ENCODE measurements at regions not wholly inside any gene's neighbourhood (a gene's known extent, or its start where the extent isn't known, plus 50 kb on each side); places are given as distances from the start of the nearest gene placed in this dataset.

DNA sequence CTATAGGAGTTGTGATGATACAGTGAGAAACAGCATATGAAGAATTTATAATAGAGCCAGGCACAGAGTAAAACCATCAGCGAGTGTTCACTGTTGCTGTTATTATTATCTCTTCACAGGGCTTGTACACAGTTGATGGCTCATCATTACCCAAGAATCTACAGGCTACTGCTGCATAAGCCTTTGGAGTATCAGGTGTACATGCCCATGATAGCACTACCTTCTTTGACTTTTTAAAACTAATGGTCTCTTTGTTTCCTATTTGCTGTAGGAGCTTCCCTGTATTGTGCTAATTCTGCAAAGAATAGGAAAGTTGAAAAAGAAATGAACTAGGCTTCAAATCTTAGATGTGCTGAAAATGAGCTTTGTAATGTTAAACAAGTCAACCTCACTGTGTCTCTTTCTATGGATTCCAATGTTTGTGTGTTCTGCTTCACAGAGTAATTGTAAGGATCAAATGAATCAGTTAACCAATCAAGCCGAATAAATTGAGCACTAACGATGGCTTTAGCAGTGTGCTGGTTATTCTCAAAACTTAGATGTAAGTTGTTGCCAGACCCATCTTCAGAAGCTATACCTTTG is 138.8 kb downstream of the TUSC7 start:
- DNase-seq (ENCODE audit: low read depth in 3 of 3): no peak

DNA sequence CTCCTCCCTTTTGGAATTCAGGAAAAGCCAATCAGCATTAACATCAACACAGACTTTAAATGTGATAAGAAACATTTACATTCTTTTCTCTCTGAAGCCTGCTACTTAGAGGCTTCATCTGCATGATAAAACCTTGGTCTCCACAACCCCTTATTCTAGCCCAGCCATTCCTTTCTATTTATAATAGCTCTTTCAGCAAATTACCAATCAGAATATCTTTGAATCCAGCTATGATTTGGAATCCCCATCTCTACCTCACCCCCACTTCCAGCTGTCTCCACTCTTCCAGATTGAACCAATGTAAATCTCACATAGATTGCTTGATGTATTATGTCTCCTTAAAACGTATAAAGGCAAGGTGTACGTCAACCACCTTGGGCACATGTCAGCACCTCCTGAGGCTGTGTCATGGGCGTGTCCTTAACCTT is 139.7 kb downstream of the TUSC7 start:
- no peak for DNase-seq (ENCODE audit: low read depth in 3 of 3)

DNA sequence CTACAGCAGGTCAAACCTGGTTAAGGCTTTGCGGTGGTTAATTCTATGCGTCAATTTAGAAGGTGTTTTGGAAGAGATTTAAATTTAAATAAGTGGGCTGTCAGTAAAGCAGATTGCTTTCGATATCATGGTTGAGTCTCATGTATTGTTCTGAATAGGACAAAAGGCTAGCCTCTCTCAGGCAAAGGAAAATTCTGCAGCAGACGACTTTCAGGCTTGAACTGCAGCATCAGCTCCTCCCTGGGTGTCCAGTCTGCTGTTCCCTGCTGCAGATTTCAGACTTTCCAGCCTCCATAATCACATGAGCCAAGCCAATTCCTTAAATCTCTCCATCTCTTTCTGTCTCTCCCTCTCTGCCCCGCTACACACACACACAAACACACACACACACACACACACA is 143.2 kb downstream of the TUSC7 start:
- no peak for DNase-seq (ENCODE audit: low read depth in 3 of 3)

DNA sequence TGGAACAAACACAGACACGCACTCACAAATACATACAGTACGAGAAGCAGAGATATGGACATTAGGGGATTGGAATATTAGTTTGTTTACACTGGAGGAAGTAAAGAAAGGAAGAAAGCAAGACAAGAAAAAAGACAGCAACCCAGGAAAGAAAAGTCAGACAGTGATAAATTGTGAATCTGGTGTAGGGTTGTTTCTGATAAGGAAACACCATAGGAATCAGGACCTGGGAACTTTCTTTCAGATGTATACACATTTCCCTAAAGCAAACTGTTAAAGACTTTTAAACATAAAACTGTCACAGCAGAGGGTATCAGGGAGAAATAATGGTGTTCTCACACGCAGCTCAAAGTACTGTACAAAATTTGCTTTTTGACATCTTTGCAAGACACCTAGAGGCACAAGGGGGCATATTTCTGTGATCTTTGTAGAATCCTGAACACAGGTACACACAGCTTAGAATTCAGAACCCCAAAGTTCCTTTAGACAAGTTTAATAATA is 153.7 kb downstream of the TUSC7 start:
- no peak for DNase-seq (ENCODE audit: low read depth in 3 of 3)

DNA sequence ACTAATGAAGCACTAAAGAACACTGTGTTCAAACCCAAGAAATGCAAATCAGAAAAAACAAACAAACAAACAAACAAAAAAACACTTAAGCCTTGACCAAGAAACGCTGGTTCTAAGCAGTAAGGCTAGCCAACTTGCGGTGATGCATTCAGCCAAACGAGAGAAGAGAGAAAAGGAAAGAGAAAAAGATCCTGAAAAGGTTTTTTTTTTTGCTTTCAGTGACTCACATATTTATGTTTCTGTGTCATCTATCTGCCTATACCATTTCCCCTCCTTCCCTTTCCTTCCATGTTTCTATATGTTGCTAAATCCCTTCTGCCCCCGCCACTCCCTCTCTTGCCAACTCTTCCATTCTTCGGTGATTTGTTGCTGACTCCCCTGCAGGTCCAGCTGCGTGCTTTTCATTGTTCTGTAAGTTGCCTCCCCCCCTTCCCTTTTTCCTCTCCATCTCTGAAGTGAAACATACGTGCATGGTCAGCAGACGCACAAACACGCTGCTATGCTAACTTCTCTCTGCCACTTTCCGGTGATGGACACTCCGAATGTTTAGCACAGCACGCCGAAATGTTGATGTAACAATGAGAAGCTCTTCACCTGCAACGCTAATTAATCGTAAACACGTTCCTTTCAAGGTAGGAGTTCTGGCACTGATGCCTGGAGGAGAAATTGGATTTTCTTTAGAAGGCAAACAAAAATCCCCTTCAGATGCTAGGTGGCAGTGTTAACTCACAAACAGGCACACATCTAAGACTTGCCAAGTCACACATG is 154.4 kb downstream of the TUSC7 start:
- no peak for DNase-seq (ENCODE audit: low read depth in 3 of 3)

DNA sequence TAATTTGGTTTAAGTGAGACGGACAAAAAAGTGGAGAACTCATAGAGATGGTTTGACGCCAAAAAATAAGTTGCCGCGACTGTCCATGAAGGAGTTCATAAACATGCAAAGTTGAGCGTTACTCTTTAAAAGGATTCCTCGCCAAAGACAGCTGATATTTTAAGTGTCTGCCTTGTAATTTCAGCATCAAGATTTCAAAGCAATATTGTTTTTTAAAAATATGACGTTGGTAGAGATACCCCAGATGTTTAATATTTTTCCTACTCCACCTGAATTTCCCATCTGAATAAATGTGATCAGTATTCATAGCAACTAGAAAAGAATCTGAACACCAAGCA is 155.0 kb downstream of the TUSC7 start:
- no peak for DNase-seq (ENCODE audit: low read depth in 3 of 3)

DNA sequence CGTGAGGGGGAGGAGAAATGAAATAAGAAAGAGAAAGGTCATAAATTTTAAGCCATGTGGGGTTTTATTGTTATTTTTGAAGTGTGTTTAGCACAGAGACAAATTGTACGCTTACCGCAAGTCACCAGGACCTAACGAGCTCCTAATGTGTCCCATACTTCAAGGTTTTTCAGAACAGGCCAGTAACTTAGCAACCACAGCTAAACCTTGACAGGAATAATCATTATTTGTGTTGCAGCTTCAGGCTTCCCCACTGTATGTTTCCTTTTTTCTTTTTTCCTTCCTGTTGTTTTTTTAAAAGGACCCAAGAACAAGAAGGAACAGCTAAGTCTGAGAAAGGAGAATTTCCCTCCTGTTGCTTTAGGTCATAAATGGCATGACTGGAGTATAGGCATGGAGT is 160.8 kb downstream of the TUSC7 start:
- DNase-seq (ENCODE audit: low read depth in 3 of 3): no peak

DNA sequence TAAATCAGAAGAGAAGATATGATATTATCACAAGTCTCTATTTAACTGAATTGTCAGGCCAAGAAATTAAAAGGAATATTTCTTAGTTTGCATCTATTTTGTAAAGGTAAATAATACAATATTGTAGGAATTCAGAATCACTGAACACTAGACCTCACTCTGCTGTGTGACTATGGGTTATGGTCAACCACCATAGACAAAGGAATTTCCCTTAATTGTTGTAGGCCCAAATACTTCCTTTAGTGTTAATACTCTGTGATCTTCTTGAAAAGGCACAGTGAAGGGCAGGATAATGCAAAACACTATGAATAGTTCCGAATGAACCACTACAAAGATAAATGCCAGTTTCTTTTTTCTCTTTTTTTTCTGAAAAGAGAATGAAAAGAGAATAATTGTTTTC is 162.3 kb downstream of the TUSC7 start:
- no peak for DNase-seq (ENCODE audit: low read depth in 3 of 3)

DNA sequence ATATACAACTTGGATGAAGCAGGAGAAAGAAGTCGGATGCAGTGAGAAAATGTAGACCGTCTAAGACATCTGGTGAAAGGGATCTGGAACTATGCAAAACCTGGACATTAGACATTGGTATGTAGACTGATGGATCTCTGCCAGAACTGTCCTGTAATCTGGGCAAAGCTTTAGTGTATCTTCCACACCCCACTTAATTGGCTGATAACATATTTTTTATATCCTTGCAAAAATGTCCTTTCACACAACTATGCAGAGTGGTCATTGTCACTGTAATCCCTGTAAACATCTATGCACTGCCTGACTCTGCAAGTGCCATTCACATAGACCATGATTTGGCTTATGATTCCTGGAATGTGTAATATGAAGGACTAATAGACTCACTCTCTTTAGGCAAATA is 163.1 kb downstream of the TUSC7 start:
- no peak for DNase-seq (ENCODE audit: low read depth in 3 of 3)

DNA sequence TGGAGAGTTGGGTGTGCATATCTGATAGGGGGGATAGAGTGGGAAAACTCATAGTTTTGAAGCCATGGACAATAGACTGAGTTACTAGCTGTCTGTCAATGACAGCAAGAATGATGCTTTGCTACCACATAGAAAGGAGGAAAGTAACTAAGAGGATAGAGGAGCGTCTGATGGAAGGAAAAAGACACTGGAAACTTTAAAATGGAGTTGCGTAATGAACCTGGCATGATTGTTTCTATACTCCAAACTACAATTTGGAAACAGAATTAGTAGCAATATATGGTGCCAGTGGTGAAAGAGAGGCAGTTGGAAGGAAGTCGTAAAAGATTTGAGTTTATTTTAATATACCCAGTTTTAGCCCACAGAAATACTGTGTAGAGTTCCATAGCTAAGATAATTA is 163.6 kb downstream of the TUSC7 start:
- DNase-seq (ENCODE audit: low read depth in 3 of 3): no peak

DNA sequence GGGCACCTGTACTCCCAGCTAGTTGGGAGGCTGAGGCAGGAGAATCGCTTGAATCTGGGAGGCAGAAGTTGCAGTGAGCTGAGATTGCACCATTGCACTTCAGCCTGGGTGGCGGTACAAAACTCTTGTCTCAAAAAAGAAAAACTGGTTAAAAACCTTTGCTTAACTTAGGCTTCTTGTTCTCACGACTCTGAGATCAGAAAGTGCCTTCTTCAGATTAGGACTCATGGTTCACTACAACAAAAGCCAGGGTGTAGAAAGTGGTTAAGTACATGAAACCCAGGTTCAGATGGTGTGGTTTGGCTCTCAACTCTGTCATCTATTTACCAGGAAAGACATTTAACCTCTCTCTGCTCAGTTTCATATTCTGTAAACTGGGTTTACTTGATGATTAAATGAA is 168.4 kb downstream of the TUSC7 start:
- no peak for DNase-seq (ENCODE audit: low read depth in 3 of 3)

DNA sequence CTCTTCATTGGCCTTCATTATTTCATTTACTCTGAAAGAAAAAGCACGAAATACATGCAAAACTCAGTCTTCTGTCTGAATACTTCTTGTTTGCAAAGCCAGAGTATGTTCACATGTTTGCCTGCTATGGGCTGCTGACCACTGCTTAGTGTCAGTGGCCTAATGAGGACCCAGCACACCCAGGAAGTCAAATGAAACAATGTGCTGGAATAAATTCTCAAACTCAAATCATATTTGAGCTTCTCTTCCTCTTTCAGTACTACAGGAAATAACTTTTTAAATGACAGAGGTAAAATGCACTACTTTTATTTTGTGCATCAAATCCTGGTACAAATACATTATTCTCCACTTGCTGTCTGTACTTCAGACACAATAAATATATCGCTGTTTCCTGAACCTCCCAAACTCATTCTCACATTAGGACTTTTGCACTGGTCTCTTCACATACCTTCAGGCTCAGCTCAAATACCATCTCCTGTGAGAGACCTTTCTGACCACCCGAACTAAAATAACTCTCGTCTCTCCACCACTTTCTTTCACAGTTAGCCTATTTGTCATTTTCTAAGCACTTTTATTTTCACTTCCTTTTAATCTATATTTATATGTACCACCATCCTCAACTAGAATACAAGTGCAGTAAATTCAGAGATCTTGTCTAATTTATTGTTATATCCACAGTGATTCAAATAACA is 176.8 kb downstream of the TUSC7 start:
- no peak for DNase-seq (ENCODE audit: low read depth in 3 of 3)

DNA sequence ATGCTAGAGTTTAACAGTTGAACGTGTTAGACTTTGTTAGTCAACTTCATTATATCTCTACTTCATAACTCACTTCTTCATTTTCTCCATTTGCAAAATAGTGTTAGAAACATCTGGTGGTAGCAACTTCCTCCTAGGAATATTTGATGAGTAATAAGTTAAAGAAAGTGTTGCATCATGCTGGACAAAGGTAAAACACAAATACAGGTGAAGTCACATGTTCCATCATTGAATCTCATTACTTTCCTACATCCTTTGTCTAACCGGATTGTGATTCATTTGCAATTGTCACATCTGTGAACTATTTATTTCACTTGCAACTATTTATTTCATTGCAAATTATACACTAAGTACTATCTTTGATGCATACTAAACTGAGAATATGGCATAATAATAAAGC is 186.5 kb downstream of the TUSC7 start:
- DNase-seq (ENCODE audit: low read depth in 3 of 3): no peak

DNA sequence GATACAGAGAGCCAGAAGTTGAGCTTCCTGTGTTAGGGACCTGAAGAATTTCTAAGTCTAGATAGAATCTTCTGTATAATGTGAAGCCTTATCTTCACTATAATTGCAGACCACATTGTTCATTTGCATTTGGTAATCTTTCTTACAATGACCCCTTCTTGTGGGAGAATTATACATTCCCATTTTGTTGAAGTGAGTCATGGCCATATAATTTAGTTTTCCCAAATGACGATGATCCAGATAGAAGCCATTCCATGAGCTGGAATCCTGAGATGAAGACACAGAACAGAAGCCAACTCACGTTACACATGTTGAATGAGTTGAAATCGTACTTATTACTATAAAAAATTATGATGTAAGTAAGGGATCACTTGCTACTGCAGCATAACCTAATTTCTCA is 187.8 kb downstream of the TUSC7 start:
- DNase-seq (ENCODE audit: low read depth in 3 of 3): no peak

DNA sequence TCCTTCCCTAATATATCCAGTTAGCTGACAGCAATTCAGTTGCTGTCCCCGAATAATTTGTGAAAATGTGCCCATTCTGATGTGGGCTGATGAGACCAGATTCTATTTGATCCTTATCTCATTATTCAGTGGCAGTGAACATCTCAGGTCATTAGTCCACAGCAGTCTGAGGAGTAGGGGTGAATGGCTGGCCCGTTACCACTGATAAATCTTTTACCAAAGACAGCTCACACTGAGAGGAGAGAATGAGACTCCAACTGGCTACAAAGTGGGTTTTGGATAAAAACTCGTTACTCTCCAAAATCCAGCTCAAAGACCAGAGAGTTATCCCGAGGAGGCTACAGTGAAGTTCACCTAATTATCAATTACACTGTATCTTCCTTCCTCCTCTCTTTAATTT is 189.7 kb downstream of the TUSC7 start:
- no peak for DNase-seq (ENCODE audit: low read depth in 3 of 3)

DNA sequence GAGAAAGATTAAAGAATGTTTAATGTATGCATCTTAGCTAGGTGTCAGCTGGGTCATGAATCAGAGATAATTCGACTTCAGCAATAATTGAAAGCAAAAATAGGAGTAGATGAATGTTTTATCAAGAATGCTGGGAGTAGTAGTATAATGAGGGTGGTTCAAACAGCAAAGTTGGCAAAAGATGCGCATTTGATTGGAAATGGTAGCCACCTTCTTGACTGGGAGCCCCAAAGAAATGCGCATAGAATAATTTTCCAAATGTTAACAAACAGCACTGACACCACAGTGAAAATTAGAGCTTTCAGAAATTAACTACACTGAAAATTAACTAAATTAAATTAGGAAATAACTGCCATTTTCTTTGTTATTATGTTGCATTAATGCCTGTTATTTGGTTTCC is 195.8 kb downstream of the TUSC7 start:
- no peak for DNase-seq (ENCODE audit: low read depth in 3 of 3)

DNA sequence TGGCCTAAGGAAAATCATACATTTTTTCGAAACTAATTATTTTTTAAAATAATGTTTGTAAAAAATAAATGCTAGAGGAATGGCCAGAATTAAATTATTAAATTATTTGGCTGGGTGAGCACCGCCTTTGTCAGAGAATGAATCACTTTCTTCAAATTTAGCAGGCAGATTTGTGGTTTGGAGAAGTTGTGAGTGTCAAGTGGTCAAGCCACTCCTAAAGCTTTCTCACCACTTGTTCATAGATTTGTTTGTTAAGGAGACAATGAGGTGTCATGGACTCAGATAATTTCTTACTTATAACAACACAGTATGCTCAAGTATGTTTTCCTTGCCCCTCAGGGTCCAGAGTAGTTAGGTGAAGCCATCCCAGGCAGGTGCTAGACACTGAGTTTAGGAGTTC is 196.2 kb downstream of the TUSC7 start:
- no peak for DNase-seq (ENCODE audit: low read depth in 3 of 3)

DNA sequence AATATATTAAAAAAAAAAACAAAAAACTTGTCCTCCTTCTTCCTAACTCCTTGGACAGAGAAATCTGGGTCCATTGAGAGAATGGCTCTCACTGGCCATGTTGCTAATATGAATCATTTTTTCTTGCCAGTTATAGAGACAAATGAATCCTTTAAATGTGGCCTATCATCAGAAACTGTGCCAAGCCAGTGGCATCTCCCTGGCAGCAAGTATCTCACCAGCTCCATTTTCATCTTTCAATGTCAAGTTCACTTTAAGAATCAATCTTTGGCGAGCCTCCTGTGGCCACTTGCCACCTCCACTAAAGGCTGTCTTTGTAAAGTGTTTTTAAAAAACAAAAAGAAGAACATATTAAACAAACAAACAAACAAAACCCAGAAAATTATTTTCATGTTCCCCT is 202.5 kb downstream of the TUSC7 start:
- DNase-seq (ENCODE audit: low read depth in 3 of 3): no peak

DNA sequence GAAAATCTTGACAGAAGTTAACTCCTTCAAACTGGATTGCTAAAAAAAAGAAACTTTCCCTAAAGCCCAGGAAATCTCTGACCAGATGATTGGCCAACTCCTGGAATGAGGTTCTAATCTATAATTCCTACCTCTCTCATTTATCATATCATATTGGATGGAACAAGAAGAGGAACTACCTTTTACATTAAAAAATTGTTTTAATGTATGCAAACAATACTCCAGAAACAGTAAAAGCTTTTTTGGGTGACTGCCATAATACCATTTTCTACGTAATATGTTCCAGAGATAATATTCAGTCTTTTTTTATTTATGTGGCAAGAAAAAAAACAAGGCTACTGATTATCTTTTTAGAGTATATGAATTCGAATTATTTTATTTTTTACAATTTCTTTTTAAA is 204.4 kb downstream of the TUSC7 start:
- no peak for DNase-seq (ENCODE audit: low read depth in 3 of 3)

DNA sequence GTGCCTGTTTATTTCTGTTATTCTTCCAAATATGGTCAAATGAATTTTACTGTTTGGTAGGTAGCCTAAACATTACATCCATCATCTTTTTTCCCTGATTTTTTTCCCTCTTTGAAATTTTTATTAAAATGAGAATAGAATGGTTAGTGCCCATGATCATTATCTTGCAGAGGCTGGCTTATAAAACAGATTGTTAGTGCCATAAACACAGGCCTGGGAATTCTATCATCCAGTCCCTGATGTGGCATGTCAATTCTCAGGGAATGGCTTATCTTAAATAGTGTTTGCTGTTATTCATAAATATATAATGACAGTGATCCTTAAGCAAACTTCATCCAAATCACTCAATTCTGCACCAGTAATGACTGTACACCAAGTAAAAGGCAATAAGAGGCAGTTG is 207.3 kb downstream of the TUSC7 start:
- no peak for DNase-seq (ENCODE audit: low read depth in 3 of 3)

DNA sequence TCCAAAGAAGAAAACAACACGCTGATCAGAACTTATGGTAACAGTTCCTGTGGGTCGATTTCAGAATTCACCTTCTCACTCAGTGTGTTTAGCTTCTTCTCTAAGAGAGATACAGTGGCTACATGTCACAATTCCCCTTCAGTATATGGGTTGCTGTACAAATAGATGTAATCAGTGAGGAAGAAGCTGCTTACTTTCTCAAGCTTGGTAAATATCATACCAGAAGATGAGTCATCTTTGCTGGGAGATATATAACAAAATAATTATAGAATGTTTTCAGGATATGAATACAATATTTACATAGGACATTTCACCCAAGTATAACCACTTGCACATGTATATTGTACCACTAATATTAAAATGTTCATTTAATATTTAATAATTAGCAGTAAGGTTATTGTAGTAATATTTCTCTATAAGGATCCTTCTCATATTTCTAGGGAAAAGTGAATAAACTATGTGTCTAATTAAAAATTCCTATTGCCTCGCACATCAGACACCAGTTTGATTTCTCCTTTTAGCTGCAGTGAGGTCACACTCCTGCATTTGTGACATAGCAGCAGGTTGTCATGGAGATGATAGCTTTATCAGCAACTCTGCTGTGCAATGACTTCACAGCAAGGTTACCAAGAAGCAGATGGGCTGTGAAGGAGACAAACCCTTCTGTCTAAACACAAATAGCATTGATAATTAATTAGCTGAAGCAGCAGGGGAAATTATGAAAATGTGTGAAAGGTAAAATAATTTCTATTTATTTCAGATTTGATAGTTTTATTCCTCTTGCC is 211.4 kb downstream of the TUSC7 start:
- DNase-seq (ENCODE audit: low read depth in 3 of 3): no peak

DNA sequence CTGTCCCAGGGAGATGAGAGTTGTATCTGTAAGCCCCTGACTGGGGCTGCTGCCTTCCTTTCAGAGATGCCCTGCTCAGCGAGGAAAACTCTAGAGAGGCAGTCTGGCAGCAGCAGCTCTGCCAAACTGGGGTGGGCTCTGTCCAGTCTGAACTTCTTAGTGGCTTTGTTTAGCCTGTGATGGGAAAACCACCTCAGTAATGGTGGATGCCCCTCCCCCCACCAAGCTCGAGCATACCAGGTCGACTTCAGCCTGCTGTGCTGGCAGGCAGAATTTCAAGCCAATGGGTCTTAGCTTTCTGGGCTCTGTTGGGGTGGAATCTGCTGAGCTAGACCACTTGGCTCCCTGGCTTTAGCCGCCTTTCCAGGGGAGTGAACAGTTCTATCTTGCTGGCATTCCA is 218.3 kb downstream of the TUSC7 start:
- no peak for DNase-seq (ENCODE audit: low read depth in 3 of 3)
